A549 (cell line): ENCODE measurements at regions not wholly inside any gene's neighbourhood (a gene's known extent, or its start where the extent isn't known, plus 50 kb on each side); places are given as distances from the start of the nearest gene placed in this dataset.

Experiments used
- ATAC-seq, 2 experiments: fragments of 200-7000 bp in 1 of 2; fragments of >200 bp in 1 of 2; cut with Nextera tagmentation in 1 of 2; cut with Tn5 transposase in 1 of 2; 3 replicates each; pipeline versions ENCODE4 v1.8.0 to v1.9.1; 2018 to 2020; ENCODE audit warnings: mild to moderate bottlenecking in 1 of 2, moderate library complexity in 1 of 2
- CTCF ChIA-PET: fragments of 300-600 bp; sonication (Branson Sonifier 250); formaldehyde crosslinking; extraction: SDS; loops from one replicate; lab custom pipeline; 2021; ENCODE audit warnings: antibody characterized with exemption, inconsistent platforms; lab: Yijun Ruan, JAX
- POLR2A ChIA-PET: fragments of 350-600 bp; formaldehyde crosslinking; extraction: SDS; loops from one replicate; lab custom pipeline; 2021; ENCODE audit warnings: antibody characterized with exemption, inconsistent platforms; lab: Yijun Ruan, JAX
- DNase-seq, 2 experiments: peaks; one replicate each; pipeline versions ENCODE4 v3.0.0 to v3.0.0-alpha.2; 2011 to 2016; ENCODE audit warnings: low read depth in 1 of 2, low spot score in 1 of 2
- FAIRE-seq: peaks from 2 replicates; lab custom pipeline; 2011; peaks lifted over from hg19 to GRCh38; lab: Jason Lieb, UNC
- H3K27ac ChIP-seq, 2 experiments: fragments of >200 bp; sonication (Bioruptor Twin); formaldehyde crosslinking; 3 replicates each; pipeline ENCODE4 v1.5.1; 2016 to 2017
- H3K4me1 ChIP-seq: fragments of >200 bp; sonication (Bioruptor Twin); formaldehyde crosslinking; 3 replicates; pipeline ENCODE4 v1.6.1; 2016
- H3K4me2 ChIP-seq: fragments of >200 bp; sonication (Bioruptor Twin); formaldehyde crosslinking; 3 replicates; pipeline ENCODE4 v1.6.1; 2016
- H3K4me3 ChIP-seq: fragments of >200 bp; sonication (Bioruptor Twin); formaldehyde crosslinking; 3 replicates; pipeline ENCODE4 v1.5.1; 2016
- H3K9me3 ChIP-seq: fragments of >200 bp; sonication (Bioruptor Twin); formaldehyde crosslinking; 3 replicates; pipeline ENCODE4 v1.6.1; 2016
- CBX2 ChIP-seq: fragments of 200-600 bp; sonication (generic); IDR thresholded peaks from 2 replicates; pipeline ENCODE4 v1.6.1; 2016; ENCODE audit warnings: low read depth, mild to moderate bottlenecking, borderline replicate concordance
- CBX8 ChIP-seq: fragments of 200-600 bp; sonication (generic); IDR thresholded peaks from 2 replicates; pipeline ENCODE4 v1.6.1; 2016
- CEBPB ChIP-seq, 2 experiments: fragments of >200 bp in 1 of 2; sonication (Bioruptor Twin) in 1 of 2; formaldehyde crosslinking in 1 of 2; IDR thresholded peaks; 2 replicates each; pipeline ENCODE4 v1.6.1; 2012 to 2016
- CHD2 ChIP-seq: fragments of 150-350 bp; IDR thresholded peaks from 2 replicates; pipeline ENCODE4 v1.6.1; 2014; ENCODE audit warnings: low read length; ENCODE audit not compliant: partially characterized antibody
- CHD4 ChIP-seq: fragments of 200-600 bp; sonication (generic); IDR thresholded peaks from 2 replicates; pipeline ENCODE4 v1.6.1; 2016; ENCODE audit warnings: antibody characterized with exemption, mild to moderate bottlenecking, borderline replicate concordance
- EHF ChIP-seq: fragments of 250-450 bp; sonication (Bioruptor Pico); IDR thresholded peaks from 2 replicates; pipeline ENCODE4 v1.5.0; 2020; ENCODE audit warnings: mild to moderate bottlenecking
- EHMT2 ChIP-seq: fragments of 200-600 bp; sonication (generic); IDR thresholded peaks from 2 replicates; pipeline ENCODE4 v1.6.1; 2016; ENCODE audit warnings: antibody characterized with exemption, low read depth, mild to moderate bottlenecking, moderate library complexity
- FOSL2 ChIP-seq, 2 experiments: fragments of 450-650 bp in 1 of 2; fragments of >200 bp in 1 of 2; sonication (Bioruptor Twin) in 1 of 2; formaldehyde crosslinking; IDR thresholded peaks; 2 replicates each; pipeline versions ENCODE4 v1.5.0 to v1.6.1; 2016 to 2020; ENCODE audit warnings: mild to moderate bottlenecking in 1 of 2, moderate library complexity in 1 of 2
- GATA3 ChIP-seq: IDR thresholded peaks from 2 replicates; pipeline ENCODE4 v1.6.1; 2012; ENCODE audit warnings: borderline replicate concordance
- HOXA7 ChIP-seq: fragments of 250-450 bp; sonication (Bioruptor Pico); IDR thresholded peaks from 2 replicates; pipeline ENCODE4 v1.5.0; 2020; ENCODE audit warnings: mild to moderate bottlenecking, moderate library complexity
- HOXB13 ChIP-seq: fragments of 250-450 bp; sonication (Bioruptor Pico); IDR thresholded peaks from 2 replicates; pipeline ENCODE4 v1.5.0; 2020; ENCODE audit warnings: low read depth, mild to moderate bottlenecking, moderate library complexity
- HOXB5 ChIP-seq: fragments of 250-450 bp; sonication (Bioruptor Pico); IDR thresholded peaks from 2 replicates; pipeline ENCODE4 v1.5.0; 2020; ENCODE audit warnings: mild to moderate bottlenecking, moderate library complexity
- JUNB ChIP-seq: fragments of >200 bp; sonication (Bioruptor Twin); formaldehyde crosslinking; IDR thresholded peaks from 2 replicates; pipeline ENCODE4 v1.6.1; 2016
- KDM1A ChIP-seq: fragments of 200-600 bp; sonication (generic); IDR thresholded peaks from 2 replicates; pipeline ENCODE4 v1.6.1; 2016; ENCODE audit warnings: low read depth, mild to moderate bottlenecking
- MAZ ChIP-seq: fragments of 150-350 bp; IDR thresholded peaks from 2 replicates; pipeline ENCODE4 v1.6.1; 2014; ENCODE audit warnings: antibody characterized with exemption, low read depth, low read length, borderline replicate concordance
- MYC ChIP-seq: IDR thresholded peaks from 2 replicates; pipeline ENCODE4 v1.6.1; 2012; ENCODE audit warnings: mild to moderate bottlenecking, inconsistent platforms, low read length, improper control_type of control experiment, borderline replicate concordance
- NFE2L2 ChIP-seq: fragments of 150-350 bp; conservative IDR thresholded peaks from 2 replicates; pipeline ENCODE4 v1.6.1; 2014; ENCODE audit warnings: low read length
- POLR2A ChIP-seq: IDR thresholded peaks from 2 replicates; pipeline ENCODE4 v1.6.1; 2012; ENCODE audit warnings: mild to moderate bottlenecking, low read length
- RARB ChIP-seq: fragments of 250-450 bp; sonication (Bioruptor Pico); IDR thresholded peaks from 2 replicates; pipeline ENCODE4 v1.8.0; 2021; ENCODE audit warnings: mild to moderate bottlenecking, moderate library complexity
- RCOR1 ChIP-seq: fragments of 150-350 bp; IDR thresholded peaks from 2 replicates; pipeline ENCODE4 v1.6.1; 2014; ENCODE audit warnings: antibody characterized with exemption, low read length, low read depth
- SMC3 ChIP-seq: fragments of >200 bp; sonication (Bioruptor Twin); formaldehyde crosslinking; IDR thresholded peaks from 3 replicates; pipeline ENCODE4 v1.6.1; 2018; ENCODE audit warnings: inconsistent platforms
- SREBF2 ChIP-seq: fragments of 450-650 bp; IDR thresholded peaks from 2 replicates; pipeline ENCODE4 v1.6.1; 2014; ENCODE audit warnings: mild to moderate bottlenecking, moderate library complexity
- TP53 ChIP-seq: fragments of 250-450 bp; sonication (Bioruptor Pico); IDR thresholded peaks from 2 replicates; pipeline ENCODE4 v1.5.0; 2021; ENCODE audit warnings: mild to moderate bottlenecking, moderate library complexity
- ZC3H11A ChIP-seq: fragments of 450-650 bp; IDR thresholded peaks from 2 replicates; pipeline ENCODE4 v1.6.1; 2014; ENCODE audit warnings: antibody characterized with exemption, mild to moderate bottlenecking
- ZFP36 ChIP-seq: fragments of 450-650 bp; IDR thresholded peaks from 2 replicates; pipeline ENCODE4 v1.6.1; 2014; ENCODE audit warnings: borderline replicate concordance; ENCODE audit not compliant: partially characterized antibody
- WGBS: methylation state at CpG from one replicate; pipeline ENCODE4 v1.1.6; 2017; ENCODE audit errors: missing lambda C conversion rate; 5-methylcytosine and 5-hydroxymethylcytosine counted together
- TF ChIP-seq, protein P1 (sequence below): fragments of 250-450 bp; sonication (Bioruptor Pico); IDR thresholded peaks from 2 replicates; pipeline ENCODE4 v1.5.0; 2020; ENCODE audit warnings: low read depth, mild to moderate bottlenecking, moderate library complexity
- TF ChIP-seq, protein P2 (sequence below): fragments of >200 bp; sonication (Bioruptor Twin); formaldehyde crosslinking; IDR thresholded peaks from 3 replicates; pipeline ENCODE4 v1.6.1; 2016
- TF ChIP-seq, protein P3 (sequence below): fragments of >200 bp; sonication (Bioruptor Twin); formaldehyde crosslinking; IDR thresholded peaks from 3 replicates; pipeline ENCODE4 v1.5.1; 2016
- TF ChIP-seq, protein P4 (sequence below): IDR thresholded peaks from 2 replicates; pipeline ENCODE4 v1.6.1; 2012; ENCODE audit warnings: low read depth, borderline replicate concordance
- TF ChIP-seq, protein P5 (sequence below): fragments of 150-350 bp; IDR thresholded peaks from 2 replicates; pipeline ENCODE4 v1.6.1; 2014; ENCODE audit warnings: low read depth, mild to moderate bottlenecking, low read length
- TF ChIP-seq, protein P6 (sequence below): IDR thresholded peaks from 2 replicates; pipeline ENCODE4 v1.6.1; 2012
- TF ChIP-seq, protein P7 (sequence below): fragments of >200 bp; sonication (Bioruptor Twin); formaldehyde crosslinking; IDR thresholded peaks from 2 replicates; pipeline ENCODE4 v1.6.1; 2016

DNA sequence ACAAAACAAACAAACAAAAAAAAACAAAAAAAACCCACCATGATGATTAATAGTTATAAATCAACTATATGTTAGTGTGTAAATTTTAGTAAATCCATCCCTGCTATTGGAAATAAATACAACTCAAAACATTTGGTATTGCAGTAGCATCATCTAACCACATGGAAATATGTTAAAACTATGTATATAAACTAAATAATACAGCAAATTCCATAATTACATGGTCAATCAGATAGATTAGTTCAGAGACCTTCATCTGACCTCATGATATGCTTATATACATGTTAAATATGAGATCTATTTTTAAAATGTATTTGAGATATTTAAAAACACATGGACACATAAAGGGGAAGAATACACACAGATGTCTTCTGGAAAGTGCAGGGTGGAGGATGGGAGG is 384.2 kb downstream of the TMX3 start:
- TF ChIP-seq HOXB5 (CRISPR knock-in tag), result no peak
- TF ChIP-seq RCOR1, result no peak
- TF ChIP-seq, protein P1, sequence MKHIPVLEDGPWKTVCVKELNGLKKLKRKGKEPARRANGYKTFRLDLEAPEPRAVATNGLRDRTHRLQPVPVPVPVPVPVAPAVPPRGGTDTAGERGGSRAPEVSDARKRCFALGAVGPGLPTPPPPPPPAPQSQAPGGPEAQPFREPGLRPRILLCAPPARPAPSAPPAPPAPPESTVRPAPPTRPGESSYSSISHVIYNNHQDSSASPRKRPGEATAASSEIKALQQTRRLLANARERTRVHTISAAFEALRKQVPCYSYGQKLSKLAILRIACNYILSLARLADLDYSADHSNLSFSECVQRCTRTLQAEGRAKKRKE, result no peak
- no peak for TF ChIP-seq POLR2A
- TF ChIP-seq ZC3H11A, result no peak
- TF ChIP-seq KDM1A, result no peak
- TF ChIP-seq FOSL2 (IDR thresholded peaks at IDR 0.05), result no peak
- no peak for TF ChIP-seq FOSL2 (CRISPR knock-in tag; IDR thresholded peaks at IDR 0.05)
- no peak for TF ChIP-seq JUNB
- TF ChIP-seq CBX8, result no peak
- TF ChIP-seq MAZ, result no peak
- TF ChIP-seq RARB (CRISPR knock-in tag), result no peak
- no peak for TF ChIP-seq MYC
- Histone ChIP-seq H3K4me2 (no peak overlapping the region), H3K27ac (no peak overlapping the region), H3K4me3 (no peak overlapping the region), H3K9me3 (no peaks in the 10 kb centered on the region), H3K4me1 (no peaks in the 10 kb centered on the region)
- CTCF ChIA-PET, result no interaction called here
- no peak for ATAC-seq
- no peak for DNase-seq
- FAIRE-seq, result no peak
- POLR2A ChIA-PET, result no interaction called here

DNA sequence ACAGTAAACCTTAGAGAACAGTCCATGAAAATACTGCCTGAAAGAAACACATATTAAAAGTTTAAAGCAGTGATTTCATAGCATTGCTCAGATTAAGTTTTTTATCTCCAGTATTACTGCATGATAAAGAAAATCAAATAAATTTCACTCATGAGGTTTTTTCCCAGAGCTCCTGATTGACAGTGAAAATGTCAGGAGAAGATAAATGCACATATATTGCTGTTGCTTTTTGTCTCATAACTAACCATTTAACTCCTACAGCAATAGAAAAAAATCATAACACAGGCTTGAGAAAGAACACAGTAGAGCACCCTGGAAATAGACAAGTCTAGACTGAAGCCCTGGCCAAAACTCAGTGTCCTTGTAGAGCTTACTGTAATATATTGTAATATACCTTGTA is 391.0 kb downstream of the TMX3 start:
- ATAC-seq, result no peak
- TF ChIP-seq, protein P2, sequence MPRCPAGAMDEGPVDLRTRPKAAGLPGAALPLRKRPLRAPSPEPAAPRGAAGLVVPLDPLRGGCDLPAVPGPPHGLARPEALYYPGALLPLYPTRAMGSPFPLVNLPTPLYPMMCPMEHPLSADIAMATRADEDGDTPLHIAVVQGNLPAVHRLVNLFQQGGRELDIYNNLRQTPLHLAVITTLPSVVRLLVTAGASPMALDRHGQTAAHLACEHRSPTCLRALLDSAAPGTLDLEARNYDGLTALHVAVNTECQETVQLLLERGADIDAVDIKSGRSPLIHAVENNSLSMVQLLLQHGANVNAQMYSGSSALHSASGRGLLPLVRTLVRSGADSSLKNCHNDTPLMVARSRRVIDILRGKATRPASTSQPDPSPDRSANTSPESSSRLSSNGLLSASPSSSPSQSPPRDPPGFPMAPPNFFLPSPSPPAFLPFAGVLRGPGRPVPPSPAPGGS, result no peak
- no peak for TF ChIP-seq TP53 (CRISPR knock-in tag)
- no peak for TF ChIP-seq HOXB13 (CRISPR knock-in tag)
- no peak for TF ChIP-seq NFE2L2
- no peak for TF ChIP-seq FOSL2 (IDR thresholded peaks at IDR 0.05)
- no peak for TF ChIP-seq FOSL2 (CRISPR knock-in tag; IDR thresholded peaks at IDR 0.05)
- no peak for TF ChIP-seq RARB (CRISPR knock-in tag)
- no peak for TF ChIP-seq CHD4
- TF ChIP-seq, protein P3, sequence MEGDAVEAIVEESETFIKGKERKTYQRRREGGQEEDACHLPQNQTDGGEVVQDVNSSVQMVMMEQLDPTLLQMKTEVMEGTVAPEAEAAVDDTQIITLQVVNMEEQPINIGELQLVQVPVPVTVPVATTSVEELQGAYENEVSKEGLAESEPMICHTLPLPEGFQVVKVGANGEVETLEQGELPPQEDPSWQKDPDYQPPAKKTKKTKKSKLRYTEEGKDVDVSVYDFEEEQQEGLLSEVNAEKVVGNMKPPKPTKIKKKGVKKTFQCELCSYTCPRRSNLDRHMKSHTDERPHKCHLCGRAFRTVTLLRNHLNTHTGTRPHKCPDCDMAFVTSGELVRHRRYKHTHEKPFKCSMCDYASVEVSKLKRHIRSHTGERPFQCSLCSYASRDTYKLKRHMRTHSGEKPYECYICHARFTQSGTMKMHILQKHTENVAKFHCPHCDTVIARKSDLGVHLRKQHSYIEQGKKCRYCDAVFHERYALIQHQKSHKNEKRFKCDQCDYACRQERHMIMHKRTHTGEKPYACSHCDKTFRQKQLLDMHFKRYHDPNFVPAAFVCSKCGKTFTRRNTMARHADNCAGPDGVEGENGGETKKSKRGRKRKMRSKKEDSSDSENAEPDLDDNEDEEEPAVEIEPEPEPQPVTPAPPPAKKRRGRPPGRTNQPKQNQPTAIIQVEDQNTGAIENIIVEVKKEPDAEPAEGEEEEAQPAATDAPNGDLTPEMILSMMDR, result no peak
- Histone ChIP-seq H3K9me3 (no peaks in the 10 kb centered on the region), H3K4me1 (no peaks in the 10 kb centered on the region), H3K27ac (no peak overlapping the region), H3K4me2 (no peak overlapping the region), H3K4me3 (no peak overlapping the region)
- ChIA-PET POLR2A (no interaction called here), CTCF (no interaction called here)
- no peak for FAIRE-seq
- DNase-seq, result no peak

DNA sequence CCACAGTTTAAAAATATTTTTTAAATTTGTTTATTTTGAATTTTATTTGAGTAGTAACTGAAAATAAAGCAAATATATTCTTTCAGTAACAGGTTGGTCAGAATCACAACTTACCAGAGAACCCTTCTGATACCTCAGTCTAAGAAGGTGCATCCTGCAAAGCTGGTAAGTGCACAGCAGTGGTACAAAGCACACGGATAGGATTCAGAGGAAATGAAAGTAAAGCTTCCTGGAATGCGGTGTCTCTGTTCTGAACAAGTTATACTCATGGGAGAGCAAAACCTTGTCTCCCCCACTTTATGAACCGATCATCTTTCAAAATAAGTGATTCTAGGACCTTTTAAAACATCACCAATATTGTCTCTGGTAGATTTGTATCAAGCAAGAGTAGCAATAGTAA is 398.3 kb downstream of the TMX3 start:
- POLR2A ChIA-PET, result no interaction called here
- CTCF ChIA-PET, result no interaction called here
- Histone ChIP-seq H3K4me2 (no peak overlapping the region), H3K4me3 (no peak overlapping the region), H3K27ac (no peak overlapping the region), H3K9me3 (no peaks in the 10 kb centered on the region), H3K4me1 (no peaks in the 10 kb centered on the region)
- FAIRE-seq (no peak), ATAC-seq (no peak), DNase-seq (no peak)
- WGBS, result 28% methylated on average over 3 of the region's 3 CpGs
- TF ChIP-seq HOXA7, result no peak
- no peak for TF ChIP-seq CHD4
- TF ChIP-seq, protein P4, sequence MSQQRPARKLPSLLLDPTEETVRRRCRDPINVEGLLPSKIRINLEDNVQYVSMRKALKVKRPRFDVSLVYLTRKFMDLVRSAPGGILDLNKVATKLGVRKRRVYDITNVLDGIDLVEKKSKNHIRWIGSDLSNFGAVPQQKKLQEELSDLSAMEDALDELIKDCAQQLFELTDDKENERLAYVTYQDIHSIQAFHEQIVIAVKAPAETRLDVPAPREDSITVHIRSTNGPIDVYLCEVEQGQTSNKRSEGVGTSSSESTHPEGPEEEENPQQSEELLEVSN, result no peak
- TF ChIP-seq, protein P5, sequence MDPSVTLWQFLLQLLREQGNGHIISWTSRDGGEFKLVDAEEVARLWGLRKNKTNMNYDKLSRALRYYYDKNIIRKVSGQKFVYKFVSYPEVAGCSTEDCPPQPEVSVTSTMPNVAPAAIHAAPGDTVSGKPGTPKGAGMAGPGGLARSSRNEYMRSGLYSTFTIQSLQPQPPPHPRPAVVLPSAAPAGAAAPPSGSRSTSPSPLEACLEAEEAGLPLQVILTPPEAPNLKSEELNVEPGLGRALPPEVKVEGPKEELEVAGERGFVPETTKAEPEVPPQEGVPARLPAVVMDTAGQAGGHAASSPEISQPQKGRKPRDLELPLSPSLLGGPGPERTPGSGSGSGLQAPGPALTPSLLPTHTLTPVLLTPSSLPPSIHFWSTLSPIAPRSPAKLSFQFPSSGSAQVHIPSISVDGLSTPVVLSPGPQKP, result no peak
- TF ChIP-seq, protein P6, sequence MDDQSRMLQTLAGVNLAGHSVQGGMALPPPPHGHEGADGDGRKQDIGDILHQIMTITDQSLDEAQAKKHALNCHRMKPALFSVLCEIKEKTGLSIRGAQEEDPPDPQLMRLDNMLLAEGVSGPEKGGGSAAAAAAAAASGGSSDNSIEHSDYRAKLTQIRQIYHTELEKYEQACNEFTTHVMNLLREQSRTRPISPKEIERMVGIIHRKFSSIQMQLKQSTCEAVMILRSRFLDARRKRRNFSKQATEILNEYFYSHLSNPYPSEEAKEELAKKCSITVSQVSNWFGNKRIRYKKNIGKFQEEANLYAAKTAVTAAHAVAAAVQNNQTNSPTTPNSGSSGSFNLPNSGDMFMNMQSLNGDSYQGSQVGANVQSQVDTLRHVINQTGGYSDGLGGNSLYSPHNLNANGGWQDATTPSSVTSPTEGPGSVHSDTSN, result no peak
- no peak for TF ChIP-seq ZFP36
- no peak for TF ChIP-seq CBX2
- no peak for TF ChIP-seq SREBF2
- no peak for TF ChIP-seq KDM1A
- TF ChIP-seq CEBPB (IDR thresholded peaks at IDR 0.05), result no peak
- TF ChIP-seq EHF (CRISPR knock-in tag), result no peak
- no peak for TF ChIP-seq SMC3
- TF ChIP-seq POLR2A, result no peak
- TF ChIP-seq, protein P7, sequence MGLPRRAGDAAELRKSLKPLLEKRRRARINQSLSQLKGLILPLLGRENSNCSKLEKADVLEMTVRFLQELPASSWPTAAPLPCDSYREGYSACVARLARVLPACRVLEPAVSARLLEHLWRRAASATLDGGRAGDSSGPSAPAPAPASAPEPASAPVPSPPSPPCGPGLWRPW, result no peak
- no peak for TF ChIP-seq GATA3
- no peak for TF ChIP-seq CHD2
- no peak for TF ChIP-seq HOXB5 (CRISPR knock-in tag)
- no peak for TF ChIP-seq EHMT2
